ENCODE measurements at regions not wholly inside any gene's neighbourhood (a gene's known extent, or its start where the extent isn't known, plus 50 kb on each side); places are given as distances from the start of the nearest gene placed in this dataset.

DNA sequence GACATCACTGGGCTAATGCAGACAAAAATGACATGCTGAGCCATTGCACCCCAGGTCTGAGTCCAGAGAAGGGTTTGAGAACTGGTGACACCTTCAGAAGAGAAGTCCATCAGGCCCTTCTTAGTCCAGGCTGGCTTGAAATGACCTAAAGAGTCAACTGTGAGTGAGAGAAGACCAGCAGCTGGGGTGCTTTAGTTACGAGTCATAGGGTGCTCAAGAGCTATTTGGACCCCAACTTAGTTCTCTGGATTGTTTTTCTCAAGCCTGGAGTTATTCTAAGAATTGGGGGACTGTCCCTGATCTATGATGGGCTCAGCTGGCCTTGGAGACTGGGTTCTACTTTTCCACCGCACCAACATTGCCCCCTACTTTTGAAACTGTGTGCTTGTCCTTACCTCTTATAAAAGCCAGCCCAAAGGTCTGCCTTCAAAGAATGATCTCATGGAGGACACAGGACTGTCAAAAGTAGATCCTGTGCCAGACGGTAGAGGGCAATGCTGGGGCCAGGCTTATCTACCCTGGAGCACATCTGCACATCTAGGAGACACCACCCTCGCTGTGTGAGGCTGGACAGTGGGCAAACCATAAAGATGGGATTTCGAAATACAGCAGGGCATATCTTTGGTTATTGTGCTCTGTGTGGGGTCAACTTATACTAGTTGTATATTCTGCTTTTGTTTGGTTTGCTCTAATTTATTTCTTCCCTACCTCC lies 333.0 kb upstream of the SLC14A2 start:
- Histone ChIP-seq H3K79me2 (ENCODE audit: control insufficient read depth, insufficient read depth, low read length) (no peaks in the 10 kb centered on the region), H2AFZ (ENCODE audit: low read depth, low read length) (no peak overlapping the region), H3K27ac (ENCODE audit: insufficient read depth, low read depth, low read length) (no peak overlapping the region), H3K9ac (replicated peaks; ENCODE audit: extremely low read depth, insufficient read depth, low read length) (no peak overlapping the region), H3K4me2 (ENCODE audit: insufficient read depth, low read length) (no peak overlapping the region), H3K36me3 (ENCODE audit: control insufficient read depth in 2 of 2, extremely low read depth in 1 of 2, insufficient read depth in 2 of 2, low read length in 2 of 2) (no peaks in the 10 kb centered on the region), H3K4me1 (ENCODE audit: control insufficient read depth, extremely low read depth, insufficient read depth, low read length) (no peaks in the 10 kb centered on the region), H3K9me3 (replicated peaks; ENCODE audit: control insufficient read depth, insufficient read depth, low read length) (no peaks in the 10 kb centered on the region), H3K9me1 (replicated peaks; ENCODE audit: control insufficient read depth, extremely low read depth, insufficient read depth, low read length) (no peaks in the 10 kb centered on the region), H3K4me3 (replicated peaks in 1 of 3; ENCODE audit: insufficient read depth in 1 of 3, low read depth in 1 of 3, low read length in 3 of 3) (no peak overlapping the region), H3K27me3 (ENCODE audit: control insufficient read depth in 2 of 2, insufficient read depth in 2 of 2, low read length in 2 of 2) (no peaks in the 10 kb centered on the region), H4K20me1 (replicated peaks; ENCODE audit: control insufficient read depth, extremely low read depth, insufficient read depth, low read length) (no peaks in the 10 kb centered on the region)
- TF ChIP-seq JUN (IDR thresholded peaks at IDR 0.05; ENCODE audit: borderline replicate concordance, insufficient read depth, insufficient read length, low read depth): no peak
- no peak for TF ChIP-seq POLR2A (IDR thresholded peaks at IDR 0.05; ENCODE audit: low read depth, low read length)
- TF ChIP-seq GATA2 (IDR thresholded peaks at IDR 0.05; ENCODE audit: insufficient read depth, insufficient read length, low read depth, low read length): no peak
- TF ChIP-seq, protein P1, sequence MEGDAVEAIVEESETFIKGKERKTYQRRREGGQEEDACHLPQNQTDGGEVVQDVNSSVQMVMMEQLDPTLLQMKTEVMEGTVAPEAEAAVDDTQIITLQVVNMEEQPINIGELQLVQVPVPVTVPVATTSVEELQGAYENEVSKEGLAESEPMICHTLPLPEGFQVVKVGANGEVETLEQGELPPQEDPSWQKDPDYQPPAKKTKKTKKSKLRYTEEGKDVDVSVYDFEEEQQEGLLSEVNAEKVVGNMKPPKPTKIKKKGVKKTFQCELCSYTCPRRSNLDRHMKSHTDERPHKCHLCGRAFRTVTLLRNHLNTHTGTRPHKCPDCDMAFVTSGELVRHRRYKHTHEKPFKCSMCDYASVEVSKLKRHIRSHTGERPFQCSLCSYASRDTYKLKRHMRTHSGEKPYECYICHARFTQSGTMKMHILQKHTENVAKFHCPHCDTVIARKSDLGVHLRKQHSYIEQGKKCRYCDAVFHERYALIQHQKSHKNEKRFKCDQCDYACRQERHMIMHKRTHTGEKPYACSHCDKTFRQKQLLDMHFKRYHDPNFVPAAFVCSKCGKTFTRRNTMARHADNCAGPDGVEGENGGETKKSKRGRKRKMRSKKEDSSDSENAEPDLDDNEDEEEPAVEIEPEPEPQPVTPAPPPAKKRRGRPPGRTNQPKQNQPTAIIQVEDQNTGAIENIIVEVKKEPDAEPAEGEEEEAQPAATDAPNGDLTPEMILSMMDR (IDR thresholded peaks at IDR 0.05; ENCODE audit: extremely low read depth in 1 of 2, insufficient read depth in 1 of 2, low read depth in 1 of 2, low read length in 2 of 2): no peak
- no peak for TF ChIP-seq EZH2 (IDR thresholded peaks at IDR 0.05; ENCODE audit: borderline replicate concordance, low read depth, low read length, severe bottlenecking)
- TF ChIP-seq, protein P2, sequence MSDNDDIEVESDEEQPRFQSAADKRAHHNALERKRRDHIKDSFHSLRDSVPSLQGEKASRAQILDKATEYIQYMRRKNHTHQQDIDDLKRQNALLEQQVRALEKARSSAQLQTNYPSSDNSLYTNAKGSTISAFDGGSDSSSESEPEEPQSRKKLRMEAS (IDR thresholded peaks at IDR 0.05; ENCODE audit: insufficient read depth, insufficient read length): no peak
- TF ChIP-seq POLR2AphosphoS5 (IDR thresholded peaks at IDR 0.05; ENCODE audit: insufficient read depth, low read depth, low read length): no peak
- TF ChIP-seq FOS (IDR thresholded peaks at IDR 0.05; ENCODE audit: borderline replicate concordance, insufficient read depth, low read length): no peak
- TF ChIP-seq MYC (IDR thresholded peaks at IDR 0.05; ENCODE audit: low read depth, low read length): no peak
- FAIRE-seq (no peak), DNase-seq (ENCODE audit: low read depth, low spot score) (no peak)
- dilution Hi-C loops (cut with MboI; ENCODE audit: extremely low pct_ligation_motif_present, low sequenced_read_pairs): no loop called here
- ChIA-PET POLR2A (no interaction called here), CTCF (no interaction called here)
- intact Hi-C loops (cut with micrococcal nuclease): no loop called here
- BruUV-seq (replicated peaks): no TSS peak

Data from endothelial cell of umbilical vein (primary cell).